HFFc6 (cell line): ENCODE measurements at regions not wholly inside any gene's neighbourhood (a gene's known extent, or its start where the extent isn't known, plus 50 kb on each side); places are given as distances from the start of the nearest gene placed in this dataset.

Experiments used
- DNase-seq: peaks from one replicate; pipeline ENCODE4 v3.0.0-alpha.2; 2018
- H3K27ac Mint-ChIP-seq: 2 replicates; pipeline ENCODE4 v1.8.0; 2020; ENCODE audit warnings: mild to moderate bottlenecking, mixed read lengths
- H3K27me3 Mint-ChIP-seq: 2 replicates; pipeline ENCODE4 v1.8.0; 2021; ENCODE audit warnings: mild to moderate bottlenecking, moderate library complexity, mixed read lengths; ENCODE audit not compliant: insufficient read depth
- H3K36me3 Mint-ChIP-seq: 2 replicates; pipeline ENCODE4 v1.8.0; 2021; ENCODE audit warnings: low read depth, mixed read lengths
- H3K4me1 Mint-ChIP-seq: 2 replicates; pipeline ENCODE4 v1.8.0; 2020; ENCODE audit warnings: low read depth, mixed read lengths
- H3K4me3 Mint-ChIP-seq: 2 replicates; pipeline ENCODE4 v1.8.0; 2020; ENCODE audit warnings: mild to moderate bottlenecking, moderate library complexity, mixed read lengths
- H3K9me3 Mint-ChIP-seq: 2 replicates; pipeline ENCODE4 v1.8.0; 2020; ENCODE audit warnings: mild to moderate bottlenecking, mixed read lengths
- TF ChIP-seq, protein P1 (sequence below): fragments of 200-600 bp; sonication (generic); IDR thresholded peaks from 2 replicates; pipeline ENCODE4 v1.5.0; 2021; ENCODE audit warnings: antibody characterized with exemption, mild to moderate bottlenecking

DNA sequence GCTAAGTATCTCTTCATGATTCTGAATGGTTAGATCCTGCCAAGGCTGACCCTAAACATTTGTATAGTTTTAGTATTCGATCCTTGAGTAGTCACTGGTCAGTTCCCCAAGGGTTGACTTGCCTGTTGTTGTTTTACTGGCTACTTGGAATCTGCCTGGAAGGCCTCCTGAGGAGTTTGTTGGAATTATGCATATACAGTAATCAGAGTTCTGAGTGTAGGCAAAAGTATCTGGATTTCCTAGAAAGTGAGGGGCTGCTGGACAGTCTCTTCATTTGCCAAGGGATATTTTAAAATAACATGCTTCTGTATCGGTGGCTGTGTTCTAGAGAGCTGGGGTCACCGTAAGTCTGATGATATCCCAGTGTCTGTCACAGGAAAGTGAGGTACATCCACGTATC, 333.2 kb upstream of the C2CD4B start:
- Mint-ChIP-seq H3K27ac (no peak overlapping the region), H3K36me3 (no peaks in the 10 kb centered on the region; the same call in 1 of the 2 replicates), H3K4me3 (no peak overlapping the region), H3K9me3 (no peaks in the 10 kb centered on the region), H3K27me3 (peaks cover 3% of the 10 kb centered on the region; the same call in 1 of the 2 replicates), H3K4me1 (peaks cover 61% of the 10 kb centered on the region)
- TF ChIP-seq, protein P1, sequence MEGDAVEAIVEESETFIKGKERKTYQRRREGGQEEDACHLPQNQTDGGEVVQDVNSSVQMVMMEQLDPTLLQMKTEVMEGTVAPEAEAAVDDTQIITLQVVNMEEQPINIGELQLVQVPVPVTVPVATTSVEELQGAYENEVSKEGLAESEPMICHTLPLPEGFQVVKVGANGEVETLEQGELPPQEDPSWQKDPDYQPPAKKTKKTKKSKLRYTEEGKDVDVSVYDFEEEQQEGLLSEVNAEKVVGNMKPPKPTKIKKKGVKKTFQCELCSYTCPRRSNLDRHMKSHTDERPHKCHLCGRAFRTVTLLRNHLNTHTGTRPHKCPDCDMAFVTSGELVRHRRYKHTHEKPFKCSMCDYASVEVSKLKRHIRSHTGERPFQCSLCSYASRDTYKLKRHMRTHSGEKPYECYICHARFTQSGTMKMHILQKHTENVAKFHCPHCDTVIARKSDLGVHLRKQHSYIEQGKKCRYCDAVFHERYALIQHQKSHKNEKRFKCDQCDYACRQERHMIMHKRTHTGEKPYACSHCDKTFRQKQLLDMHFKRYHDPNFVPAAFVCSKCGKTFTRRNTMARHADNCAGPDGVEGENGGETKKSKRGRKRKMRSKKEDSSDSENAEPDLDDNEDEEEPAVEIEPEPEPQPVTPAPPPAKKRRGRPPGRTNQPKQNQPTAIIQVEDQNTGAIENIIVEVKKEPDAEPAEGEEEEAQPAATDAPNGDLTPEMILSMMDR = no peak
- no peak for DNase-seq

DNA sequence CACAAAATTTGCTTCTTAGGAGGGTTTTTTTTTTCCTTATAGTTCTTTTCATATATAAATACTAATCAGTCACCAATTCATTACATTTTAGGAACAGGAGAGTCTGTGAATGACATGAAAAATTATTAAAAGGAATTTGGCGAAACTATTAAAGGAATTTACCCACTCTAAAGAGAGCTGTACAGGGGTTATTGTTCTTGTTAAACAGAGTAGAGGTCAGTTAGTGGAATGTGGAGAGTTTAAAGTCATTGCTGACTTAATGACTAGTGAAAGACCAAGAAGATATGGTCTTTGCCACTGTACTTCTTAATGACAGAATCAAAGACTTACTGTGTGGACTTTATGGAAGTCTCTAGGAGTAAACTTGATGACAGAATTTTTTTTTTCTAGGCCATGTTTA, 333.6 kb upstream of the C2CD4B start:
- Mint-ChIP-seq H3K36me3 (no peaks in the 10 kb centered on the region; the same call in 1 of the 2 replicates), H3K27me3 (peaks cover 3% of the 10 kb centered on the region), H3K4me3 (no peak overlapping the region), H3K27ac (no peak overlapping the region), H3K4me1 (peaks cover 65% of the 10 kb centered on the region), H3K9me3 (no peaks in the 10 kb centered on the region)
- DNase-seq = no peak
- TF ChIP-seq, protein P1 = no peak

DNA sequence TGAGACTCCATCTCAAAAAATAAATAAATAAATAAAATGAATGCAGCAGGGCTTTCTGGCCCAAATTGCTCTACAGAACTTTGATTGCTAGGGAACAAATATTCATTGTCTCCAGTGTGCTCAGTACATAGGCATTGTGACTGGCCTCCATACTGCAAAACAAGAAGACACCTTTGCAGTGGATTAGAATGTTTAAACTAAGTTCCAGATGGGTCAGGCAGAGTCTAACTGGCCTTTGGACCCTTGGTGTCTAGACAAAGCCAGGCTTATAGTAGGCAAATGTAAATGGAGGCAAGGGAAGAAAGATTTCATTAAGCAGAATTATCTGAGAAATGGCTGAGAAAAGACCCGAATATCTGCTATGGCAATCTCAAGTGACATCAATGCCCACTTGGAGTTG, 335.2 kb upstream of the C2CD4B start:
- TF ChIP-seq, protein P1 = no peak
- DNase-seq = no peak
- Mint-ChIP-seq H3K4me1 (peaks cover 65% of the 10 kb centered on the region), H3K4me3 (no peak overlapping the region), H3K36me3 (no peaks in the 10 kb centered on the region; the same call in 1 of the 2 replicates), H3K27me3 (peaks cover 3% of the 10 kb centered on the region), H3K27ac (no peak overlapping the region), H3K9me3 (no peaks in the 10 kb centered on the region)

DNA sequence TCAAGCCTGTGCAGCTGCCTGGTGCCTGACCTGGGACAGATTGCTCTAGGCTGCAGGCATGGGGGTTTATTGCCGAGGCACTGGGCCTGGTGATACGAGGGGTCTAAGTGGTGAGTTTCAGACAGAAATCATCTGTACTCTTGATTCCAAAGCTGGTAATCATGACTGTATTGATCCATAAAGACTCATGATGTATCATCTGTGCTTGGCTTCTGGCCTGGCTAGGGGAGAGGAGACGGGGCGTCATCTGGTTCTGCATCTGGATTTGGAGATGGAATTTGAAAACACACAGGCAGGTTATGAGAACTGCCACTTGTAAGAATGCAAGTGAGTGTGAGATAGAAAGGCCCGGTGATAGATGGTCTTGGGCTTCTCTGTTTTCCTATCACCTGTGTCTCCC, 337.4 kb upstream of the C2CD4B start:
- Mint-ChIP-seq H3K27ac (no peak overlapping the region), H3K27me3 (peaks cover 3% of the 10 kb centered on the region), H3K4me3 (no peak overlapping the region), H3K4me1 (peaks cover 65% of the 10 kb centered on the region), H3K36me3 (no peaks in the 10 kb centered on the region), H3K9me3 (no peaks in the 10 kb centered on the region)
- no peak for DNase-seq
- TF ChIP-seq, protein P1 = no peak

DNA sequence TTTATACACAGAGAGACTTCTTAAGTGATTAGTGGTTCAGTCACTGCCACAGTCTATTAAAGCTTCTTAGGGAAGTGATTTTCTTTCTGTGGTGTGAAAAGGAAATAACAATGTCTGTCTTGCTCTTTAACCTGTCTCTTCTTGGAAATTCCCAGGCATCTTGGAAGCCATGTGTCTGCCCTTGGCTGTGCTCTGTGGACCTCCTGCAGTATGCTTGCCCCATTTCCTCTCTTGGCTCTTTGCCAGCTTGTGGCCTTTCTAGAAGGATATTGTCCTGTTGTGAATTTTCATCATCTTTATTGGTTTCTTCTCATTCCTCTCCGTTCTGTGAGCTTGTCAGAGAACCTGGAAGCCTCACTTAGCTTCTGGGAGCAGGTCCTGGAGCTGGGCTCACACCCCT, 338.4 kb upstream of the C2CD4B start:
- Mint-ChIP-seq H3K27me3 (peaks cover 3% of the 10 kb centered on the region), H3K36me3 (no peaks in the 10 kb centered on the region), H3K4me3 (no peak overlapping the region), H3K9me3 (no peaks in the 10 kb centered on the region), H3K27ac (peak overlapping the region; percentile 7; the same call in 1 of the 2 replicates), H3K4me1 (peaks cover 62% of the 10 kb centered on the region)
- TF ChIP-seq, protein P1 = no peak
- DNase-seq = no peak

DNA sequence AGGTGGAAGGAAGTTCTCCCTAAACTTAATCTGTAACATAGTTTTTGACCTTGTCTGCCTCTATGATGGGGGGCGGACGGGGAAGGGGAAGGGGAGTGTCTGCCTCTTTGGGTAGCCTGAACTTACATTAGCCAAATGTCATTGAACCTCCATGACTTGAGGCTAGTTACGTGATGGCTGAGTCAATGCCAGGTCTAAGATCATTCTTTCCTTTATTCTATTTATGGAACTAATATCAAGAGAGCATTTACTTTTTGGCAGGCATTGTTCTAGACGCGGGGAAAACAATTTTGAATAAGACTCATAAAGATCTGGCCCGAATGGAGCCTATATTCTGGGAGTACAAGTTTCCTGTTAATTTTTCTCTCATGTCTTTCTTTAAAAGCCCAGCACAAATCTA, 340.7 kb upstream of the C2CD4B start:
- H3K4me3 Mint-ChIP-seq = peak overlapping the region; percentile 64
- H3K4me1 Mint-ChIP-seq = peaks cover 55% of the 10 kb centered on the region
- H3K27me3 Mint-ChIP-seq = peaks cover 3% of the 10 kb centered on the region
- no peaks in the 10 kb centered on the region for H3K36me3 Mint-ChIP-seq
- TF ChIP-seq, protein P1 = no peak
- peak overlapping the region; percentile 88 for H3K27ac Mint-ChIP-seq
- H3K9me3 Mint-ChIP-seq = no peaks in the 10 kb centered on the region
- no peak for DNase-seq
